ENCODE measurements at regions not wholly inside any gene's neighbourhood (a gene's known extent, or its start where the extent isn't known, plus 50 kb on each side); places are given as distances from the start of the nearest gene placed in this dataset.

- no peak for TF ChIP-seq CTCF (IDR thresholded peaks at IDR 0.05; ENCODE audit: low read depth, low read length, missing control alignments)
- no peak for DNase-seq (ENCODE audit: low read depth)
- H3K4me3 ChIP-seq (ENCODE audit: low read depth, low read length), result no peak overlapping the region
Observed at GRCh38 chr2:142241016-142241415, 110.2 kb upstream of the LRP1B start.

- no peak for DNase-seq (ENCODE audit: low read depth)
- no peak overlapping the region for H3K4me3 ChIP-seq (ENCODE audit: low read depth, low read length)
- no peak for TF ChIP-seq CTCF (IDR thresholded peaks at IDR 0.05; ENCODE audit: low read depth, low read length, missing control alignments)
Observed at GRCh38 chr2:142236181-142236580, 105.4 kb upstream of the LRP1B start.

GRCh38 chr2:142234741-142235140, 103.9 kb upstream of the LRP1B start:
- no peak for TF ChIP-seq CTCF (IDR thresholded peaks at IDR 0.05; ENCODE audit: low read depth, low read length, missing control alignments)
- no peak for DNase-seq (ENCODE audit: low read depth)
- H3K4me3 ChIP-seq (ENCODE audit: low read depth, low read length), result no peak overlapping the region

DNA sequence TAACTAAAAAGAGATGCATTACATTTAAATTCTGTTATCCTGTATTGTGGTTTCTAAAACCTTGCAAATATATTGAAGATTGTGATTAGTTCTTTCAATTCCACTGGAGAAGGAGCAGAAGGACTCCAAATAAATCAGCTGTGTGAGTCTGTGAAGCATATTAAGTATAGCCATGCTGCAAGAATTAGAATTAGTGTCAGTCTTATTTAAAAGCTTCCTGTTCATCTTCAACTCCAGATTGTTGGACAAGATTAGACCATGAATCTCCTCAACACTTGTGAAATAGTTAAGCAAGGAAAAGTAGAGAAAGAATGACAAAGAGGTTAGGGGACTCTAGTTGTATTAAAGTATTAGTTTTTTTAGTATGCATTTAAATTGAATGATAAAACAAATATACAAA, 92.5 kb upstream of the LRP1B start:
- no peak for TF ChIP-seq CTCF (IDR thresholded peaks at IDR 0.05; ENCODE audit: low read depth, low read length, missing control alignments)
- no peak overlapping the region for H3K4me3 ChIP-seq (ENCODE audit: low read depth, low read length)
- DNase-seq (ENCODE audit: low read depth), result no peak

- no peak for TF ChIP-seq CTCF (IDR thresholded peaks at IDR 0.05; ENCODE audit: low read depth, low read length, missing control alignments)
- H3K4me3 ChIP-seq (ENCODE audit: low read depth, low read length), result no peak overlapping the region
- no peak for DNase-seq (ENCODE audit: low read depth)
Observed at GRCh38 chr2:142222715-142223114, 91.9 kb upstream of the LRP1B start.

- no peak overlapping the region for H3K4me3 ChIP-seq (ENCODE audit: low read depth, low read length)
- TF ChIP-seq CTCF (IDR thresholded peaks at IDR 0.05; ENCODE audit: low read depth, low read length, missing control alignments), result no peak
- DNase-seq (ENCODE audit: low read depth), result no peak
Observed at GRCh38 chr2:142220901-142221300, 90.1 kb upstream of the LRP1B start.

DNA sequence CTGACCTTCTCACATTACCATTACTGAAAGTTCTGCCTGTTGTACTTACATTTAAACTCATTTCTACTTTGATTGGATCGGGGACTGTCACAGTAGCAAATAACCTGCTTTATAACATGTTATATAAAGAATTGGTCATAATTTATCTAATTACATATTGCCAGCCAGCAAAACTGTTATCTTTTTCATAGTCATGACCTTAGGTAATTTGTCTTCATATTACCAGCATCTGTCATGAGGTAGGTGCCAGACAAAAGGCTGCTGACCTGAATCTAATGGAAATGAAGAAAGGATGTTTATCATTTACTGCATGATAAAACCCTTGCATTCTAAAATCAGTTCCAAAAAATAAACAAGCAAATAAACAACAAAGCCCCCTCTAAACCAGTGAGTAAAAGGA, 89.4 kb upstream of the LRP1B start:
- DNase-seq (ENCODE audit: low read depth), result no peak
- TF ChIP-seq CTCF (IDR thresholded peaks at IDR 0.05; ENCODE audit: low read depth, low read length, missing control alignments), result no peak
- no peak overlapping the region for H3K4me3 ChIP-seq (ENCODE audit: low read depth, low read length)

Data from GM12864 (cell line).